GM23248 (cell line): ENCODE measurements at regions not wholly inside any gene's neighbourhood (a gene's known extent, or its start where the extent isn't known, plus 50 kb on each side); places are given as distances from the start of the nearest gene placed in this dataset.

Experiments
- EZH2 ChIP-seq: fragments of 200-600 bp; sonication (generic); IDR thresholded peaks from 2 replicates; pipeline ENCODE4 v1.6.1; 2018; ENCODE audit warnings: antibody characterized with exemption, mild to moderate bottlenecking; ENCODE audit not compliant: insufficient read depth, poor library complexity, severe bottlenecking
- EZH2phosphoT487 ChIP-seq: fragments of 200-600 bp; sonication (generic); IDR thresholded peaks from 2 replicates; pipeline ENCODE4 v1.6.1; 2018; ENCODE audit warnings: antibody characterized with exemption, moderate library complexity, mild to moderate bottlenecking, low read depth; ENCODE audit not compliant: insufficient read depth

GRCh38 chr12:111185206-111185888 lies 183.5 kb downstream of the PHETA1 start:
- TF ChIP-seq EZH2 (no peak), EZH2phosphoT487 (no peak)
